ENCODE measurements at regions not wholly inside any gene's neighbourhood (a gene's known extent, or its start where the extent isn't known, plus 50 kb on each side); places are given as distances from the start of the nearest gene placed in this dataset.

DNA sequence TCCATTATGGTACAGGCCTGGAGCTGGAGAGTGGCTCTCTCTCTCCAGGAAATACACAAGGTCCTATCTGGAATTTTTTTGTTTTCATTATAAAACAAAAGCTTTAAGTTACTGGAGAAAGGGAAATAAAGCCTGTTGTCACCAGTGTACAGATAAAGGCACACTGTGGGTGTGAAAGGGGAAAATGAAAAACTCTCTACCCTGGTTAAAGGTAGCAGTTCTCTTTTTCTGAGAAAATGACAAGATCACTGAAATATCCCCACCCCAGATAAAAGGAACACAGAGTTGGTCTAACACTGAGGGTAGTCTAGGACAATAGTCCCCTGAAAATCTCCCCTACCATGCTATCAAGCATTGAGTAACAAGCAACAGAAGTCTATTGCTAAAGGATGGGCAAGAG, 438.7 kb downstream of the MBD2 start:
- TF ChIP-seq CTCF (IDR thresholded peaks at IDR 0.05; ENCODE audit: insufficient read depth, low read length, poor library complexity, severe bottlenecking) (no peak), EZH2phosphoT487 (conservative IDR thresholded peaks at IDR 0.05; ENCODE audit: low read length) (no peak)

Measured in SU-DHL-6 (cell line).